GM12891 (cell line): ENCODE measurements at regions not wholly inside any gene's neighbourhood (a gene's known extent, or its start where the extent isn't known, plus 50 kb on each side); places are given as distances from the start of the nearest gene placed in this dataset.

Source experiments
- POLR2A ChIP-seq: IDR thresholded peaks from 2 replicates; pipeline ENCODE4 v1.6.1; 2011; ENCODE audit warnings: low read depth, low read length, control low read depth
- POLR2AphosphoS5 ChIP-seq: IDR thresholded peaks from 2 replicates; pipeline ENCODE4 v1.6.1; 2011; ENCODE audit warnings: low read depth, low read length, control low read depth
- SPI1 ChIP-seq: IDR thresholded peaks from 2 replicates; pipeline ENCODE4 v1.6.1; 2011; ENCODE audit warnings: low read depth, low read length, control low read depth
- TAF1 ChIP-seq: IDR thresholded peaks from 2 replicates; pipeline ENCODE4 v1.6.1; 2011; ENCODE audit warnings: low read depth, low read length, control low read depth

DNA sequence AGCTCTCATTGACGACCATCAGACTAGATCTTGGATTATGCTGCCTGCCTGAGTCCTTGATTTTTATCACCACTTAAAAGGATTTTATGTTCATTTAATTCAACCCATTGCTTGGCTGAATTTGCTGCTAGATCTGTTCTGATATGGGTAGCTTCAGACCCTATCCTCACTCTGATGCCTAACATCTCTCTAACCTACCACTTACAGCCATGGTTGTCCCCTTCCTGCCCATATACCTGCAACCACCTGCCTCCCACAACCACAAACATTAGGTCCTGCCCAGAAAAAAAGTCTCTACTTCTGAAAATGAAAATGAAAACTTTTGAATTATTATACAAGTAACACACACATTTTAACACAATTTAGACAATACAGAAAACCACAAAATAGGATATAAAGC lies 310.8 kb downstream of the HNRNPD start:
- TF ChIP-seq POLR2A (no peak), POLR2AphosphoS5 (no peak), TAF1 (no peak), SPI1 (no peak)
